Activated T-helper 1 cell treated with anti-CD3 and anti-CD28 coated beads, Interleukin-12 subunit alpha, Interleukin-12 subunit beta, Interleukin-2, Interleukin-4 antibody, amounts not matched to agents 30 ng/mL and 10 ng/mL and 1 ng/mL, durations not matched to agents 14 hours and 24 hours and 36 hours (primary cell): ENCODE measurements at regions not wholly inside any gene's neighbourhood (a gene's known extent, or its start where the extent isn't known, plus 50 kb on each side); places are given as distances from the start of the nearest gene placed in this dataset.
"Not testable (repeated sequence)": the region's sequence is repeated elsewhere in the genome, so short reads cannot be mapped to it uniquely, and the experiment has no call there.

ENCODE experiments used
- DNase-seq: peaks from one replicate; pipeline ENCODE4 v3.0.0; 2021; ENCODE audit warnings: low spot score
- H3K27ac Mint-ChIP-seq: one replicate; pipeline ENCODE4 v1.8.0; 2021; ENCODE audit warnings: mild to moderate bottlenecking, mixed read lengths
- H3K27me3 Mint-ChIP-seq: one replicate; pipeline ENCODE4 v1.8.0; 2022; ENCODE audit warnings: mild to moderate bottlenecking, moderate library complexity, mixed read lengths; ENCODE audit not compliant: insufficient read depth
- H3K36me3 Mint-ChIP-seq: one replicate; pipeline ENCODE4 v1.8.0; 2021; ENCODE audit warnings: low read depth, mixed read lengths
- H3K4me1 Mint-ChIP-seq: one replicate; pipeline ENCODE4 v1.8.0; 2021; ENCODE audit warnings: low read depth, mixed read lengths
- H3K4me3 Mint-ChIP-seq: one replicate; pipeline ENCODE4 v1.8.0; 2021; ENCODE audit warnings: mild to moderate bottlenecking, moderate library complexity, mixed read lengths
- H3K9me3 Mint-ChIP-seq: one replicate; pipeline ENCODE4 v1.8.0; 2021; ENCODE audit warnings: mixed read lengths
- intact Hi-C: fragments of 100-400 bp; cut with micrococcal nuclease; formaldehyde crosslinking; loops from one replicate; pipeline ENCODE4 v1.15.1; 2024

DNA sequence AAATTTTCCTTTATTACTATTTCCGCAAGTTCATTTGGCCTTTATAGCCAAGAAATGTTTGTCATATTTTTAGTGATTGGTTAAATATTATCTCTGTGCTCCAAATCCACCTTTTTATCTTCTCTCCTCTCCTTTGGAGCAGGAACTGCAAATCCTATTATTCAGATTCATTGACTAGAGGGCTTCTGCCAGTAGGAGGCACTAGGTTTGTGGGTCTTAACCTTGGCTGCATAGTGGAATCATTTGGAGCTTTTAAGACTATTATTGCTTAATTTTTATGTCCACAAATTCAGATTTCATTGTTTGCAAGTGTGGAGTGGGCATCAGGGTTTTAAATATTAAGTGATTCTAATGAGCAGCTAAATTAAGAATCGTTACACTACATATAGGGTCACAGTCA lies 75.3 kb upstream of the SYT10 start:
- H3K27ac Mint-ChIP-seq = no peak overlapping the region
- H3K27me3 Mint-ChIP-seq = no peaks in the 10 kb centered on the region
- no peaks in the 10 kb centered on the region for H3K36me3 Mint-ChIP-seq
- no peaks in the 10 kb centered on the region for H3K9me3 Mint-ChIP-seq
- no peak overlapping the region for H3K4me3 Mint-ChIP-seq
- H3K4me1 Mint-ChIP-seq = no peaks in the 10 kb centered on the region
- intact Hi-C loops = no loop called here
- no peak for DNase-seq

DNA sequence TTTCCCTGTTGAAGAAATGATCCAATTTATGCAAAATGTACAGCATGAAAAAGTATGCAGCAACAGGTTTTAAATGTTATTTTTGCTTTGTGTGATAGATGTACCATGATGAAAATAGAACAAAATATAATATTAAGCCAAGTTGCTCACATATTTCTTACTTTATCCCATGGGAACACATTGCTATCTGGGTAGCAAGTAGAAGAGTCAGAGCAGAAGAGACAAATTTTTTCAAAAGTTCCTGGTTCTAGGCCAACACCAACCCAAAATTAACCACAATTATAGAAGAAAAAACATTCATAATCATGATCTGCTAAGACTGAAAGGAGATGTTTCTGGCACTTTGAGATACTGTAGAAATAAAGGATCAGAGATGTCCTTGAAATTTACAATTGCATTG lies 79.9 kb upstream of the SYT10 start:
- Mint-ChIP-seq H3K9me3 (no peaks in the 10 kb centered on the region), H3K27ac (no peak overlapping the region), H3K36me3 (no peaks in the 10 kb centered on the region), H3K4me1 (no peaks in the 10 kb centered on the region), H3K4me3 (no peak overlapping the region), H3K27me3 (no peaks in the 10 kb centered on the region)
- DNase-seq = no peak
- intact Hi-C loops = no loop called here

DNA sequence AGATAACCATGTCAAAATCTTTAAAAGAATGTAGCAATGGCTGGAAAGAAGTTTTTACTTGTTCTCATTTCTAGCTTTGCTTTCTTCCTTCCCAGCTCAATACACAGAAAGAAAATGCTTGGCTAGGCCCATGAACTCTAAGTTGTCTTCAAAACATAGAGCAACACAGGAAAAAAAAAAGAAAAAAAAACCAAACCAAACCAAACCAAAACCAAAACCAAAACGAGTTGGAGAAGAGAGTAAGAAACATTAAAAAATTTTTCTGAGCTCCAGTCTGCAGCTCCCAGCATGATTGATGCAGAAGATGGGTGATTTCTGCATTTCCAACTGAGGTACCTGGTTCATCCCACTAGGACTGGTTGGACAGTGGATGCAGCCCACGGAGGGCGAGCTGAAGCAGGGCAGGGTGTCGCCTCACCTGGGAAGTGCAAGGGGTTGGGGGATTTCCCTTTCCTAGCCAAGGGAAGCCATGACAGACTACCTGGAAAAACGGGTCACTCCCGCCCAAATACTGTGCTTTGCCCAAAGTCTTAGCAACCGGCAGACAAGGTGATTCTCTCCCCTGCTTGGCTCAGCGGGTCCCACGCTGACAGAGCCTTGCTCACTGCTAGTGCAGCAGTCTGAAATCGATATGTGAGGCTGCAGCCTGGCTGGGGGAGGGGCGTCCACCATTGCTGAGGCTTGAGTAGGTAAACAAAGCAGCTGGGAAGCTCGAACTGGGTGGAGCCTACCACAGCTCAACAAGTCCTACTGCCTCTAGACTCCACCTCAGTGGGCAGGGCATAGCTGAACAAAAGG lies 81.1 kb upstream of the SYT10 start:
- intact Hi-C loops, DNase-seq, H3K27ac Mint-ChIP-seq, H3K4me1 Mint-ChIP-seq, H3K4me3 Mint-ChIP-seq, H3K36me3 Mint-ChIP-seq, H3K9me3 Mint-ChIP-seq, H3K27me3 Mint-ChIP-seq: not testable (repeated sequence)

DNA sequence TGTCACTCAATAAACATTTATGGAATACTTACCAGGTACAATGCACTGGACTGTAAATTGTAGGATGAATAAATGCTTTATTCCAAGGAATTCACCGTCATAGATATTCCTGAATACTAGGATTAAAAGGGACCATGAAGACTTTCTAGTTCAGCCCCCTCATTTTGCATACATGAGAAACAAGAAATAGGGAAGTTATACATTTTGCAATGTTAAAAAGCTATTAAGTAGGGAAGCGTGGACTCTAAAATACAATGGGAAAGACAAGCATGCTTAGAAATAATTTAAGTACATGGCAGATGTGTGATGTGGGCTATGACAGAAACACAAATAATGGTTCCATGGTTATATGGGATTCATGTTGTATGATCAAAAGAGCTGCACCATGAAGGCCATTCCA lies 89.4 kb upstream of the SYT10 start:
- intact Hi-C loops = no loop called here
- Mint-ChIP-seq H3K9me3 (no peaks in the 10 kb centered on the region), H3K27me3 (no peaks in the 10 kb centered on the region), H3K27ac (no peak overlapping the region), H3K36me3 (no peaks in the 10 kb centered on the region), H3K4me3 (no peak overlapping the region), H3K4me1 (no peaks in the 10 kb centered on the region)
- DNase-seq = no peak

DNA sequence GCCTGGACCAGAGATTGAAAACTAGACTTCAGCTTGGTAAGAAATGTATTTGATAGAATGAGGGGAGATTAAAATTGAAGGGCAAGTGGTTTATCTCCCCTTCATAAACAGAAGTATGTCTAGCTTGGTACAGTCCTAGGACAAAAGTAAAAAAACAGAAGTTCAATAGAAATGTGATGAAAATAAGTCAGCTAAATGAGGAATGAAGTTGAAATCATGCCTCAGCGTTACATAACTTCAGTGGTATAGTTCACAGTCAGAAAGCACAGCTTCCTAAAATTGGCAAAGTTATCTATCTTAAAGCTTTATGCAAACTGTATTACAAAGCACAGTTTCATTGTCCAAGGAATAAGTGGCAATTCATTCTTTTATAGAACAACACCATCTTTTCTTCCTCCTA lies 90.2 kb upstream of the SYT10 start:
- Mint-ChIP-seq H3K36me3 (no peaks in the 10 kb centered on the region), H3K4me3 (no peak overlapping the region), H3K9me3 (no peaks in the 10 kb centered on the region), H3K27me3 (no peaks in the 10 kb centered on the region), H3K27ac (no peak overlapping the region), H3K4me1 (no peaks in the 10 kb centered on the region)
- intact Hi-C loops = no loop called here
- DNase-seq = no peak

DNA sequence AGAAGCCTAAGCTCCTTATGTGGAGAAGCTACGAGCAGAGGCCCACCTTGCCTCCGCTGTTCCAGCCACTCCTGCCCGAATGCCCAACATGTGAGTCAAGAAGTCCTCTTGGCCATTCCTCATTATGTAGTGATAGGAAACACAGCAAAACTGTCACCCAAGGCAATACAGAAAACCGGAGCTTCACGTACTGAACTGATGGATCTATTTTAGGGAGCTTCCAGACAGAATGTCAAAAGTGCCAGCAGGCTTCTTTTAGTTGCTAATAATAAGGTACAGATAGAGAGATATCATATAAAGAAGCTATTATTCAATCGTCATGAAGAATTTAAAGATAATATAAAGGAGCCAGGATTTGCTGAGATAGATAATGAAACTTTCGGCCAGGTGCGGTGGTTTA lies 91.6 kb upstream of the SYT10 start:
- Mint-ChIP-seq H3K27me3 (no peaks in the 10 kb centered on the region), H3K9me3 (no peaks in the 10 kb centered on the region), H3K4me3 (no peak overlapping the region), H3K27ac (no peak overlapping the region), H3K4me1 (no peaks in the 10 kb centered on the region), H3K36me3 (no peaks in the 10 kb centered on the region)
- intact Hi-C loops = no loop called here
- DNase-seq = no peak

DNA sequence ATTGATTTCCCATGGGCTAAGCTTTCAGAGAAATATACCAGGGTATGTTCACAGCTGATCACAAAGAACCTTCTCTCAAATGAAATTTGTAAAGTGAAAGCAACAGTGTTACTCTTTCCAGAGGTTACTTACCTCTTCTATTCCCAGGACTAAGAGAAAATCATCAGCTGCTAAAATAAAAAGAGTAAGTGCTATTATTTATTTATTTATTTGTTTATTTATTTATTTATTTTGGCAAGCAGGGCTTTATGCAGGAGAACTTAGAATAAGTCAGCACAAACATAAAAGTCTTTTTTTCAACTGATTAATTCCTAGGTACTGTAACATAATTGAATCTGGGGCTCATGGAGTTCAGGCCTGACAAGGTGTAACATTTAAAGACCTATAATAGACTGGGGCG lies 93.9 kb upstream of the SYT10 start:
- Mint-ChIP-seq H3K36me3 (no peaks in the 10 kb centered on the region), H3K9me3 (no peaks in the 10 kb centered on the region), H3K27me3 (no peaks in the 10 kb centered on the region), H3K4me1 (no peaks in the 10 kb centered on the region), H3K4me3 (no peak overlapping the region), H3K27ac (no peak overlapping the region)
- no peak for DNase-seq
- intact Hi-C loops = no loop called here

DNA sequence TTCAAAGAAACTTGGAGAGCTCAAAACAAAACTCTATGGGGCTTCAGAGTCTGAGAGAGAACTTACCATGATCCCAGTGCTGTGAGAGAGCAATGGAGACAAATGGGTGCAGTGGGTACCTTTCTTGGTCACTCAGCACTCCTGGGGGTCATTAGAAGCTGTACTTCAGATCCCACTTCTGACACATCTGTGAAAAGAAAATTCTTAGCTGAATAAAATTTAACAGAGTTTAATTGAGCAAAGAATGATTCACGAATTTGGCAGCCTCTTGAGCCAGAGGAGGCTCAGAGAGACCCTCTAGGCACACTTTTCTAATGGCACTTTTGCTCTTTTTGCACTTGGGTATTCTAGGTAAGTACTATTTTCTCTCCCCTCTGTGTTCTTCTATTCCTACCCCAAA lies 96.8 kb upstream of the SYT10 start:
- H3K4me1 Mint-ChIP-seq = no peaks in the 10 kb centered on the region
- no peak overlapping the region for H3K4me3 Mint-ChIP-seq
- no peaks in the 10 kb centered on the region for H3K27me3 Mint-ChIP-seq
- no peak overlapping the region for H3K27ac Mint-ChIP-seq
- no peak for DNase-seq
- H3K9me3 Mint-ChIP-seq = peaks cover 8% of the 10 kb centered on the region
- H3K36me3 Mint-ChIP-seq = no peaks in the 10 kb centered on the region
- intact Hi-C loops = no loop called here

DNA sequence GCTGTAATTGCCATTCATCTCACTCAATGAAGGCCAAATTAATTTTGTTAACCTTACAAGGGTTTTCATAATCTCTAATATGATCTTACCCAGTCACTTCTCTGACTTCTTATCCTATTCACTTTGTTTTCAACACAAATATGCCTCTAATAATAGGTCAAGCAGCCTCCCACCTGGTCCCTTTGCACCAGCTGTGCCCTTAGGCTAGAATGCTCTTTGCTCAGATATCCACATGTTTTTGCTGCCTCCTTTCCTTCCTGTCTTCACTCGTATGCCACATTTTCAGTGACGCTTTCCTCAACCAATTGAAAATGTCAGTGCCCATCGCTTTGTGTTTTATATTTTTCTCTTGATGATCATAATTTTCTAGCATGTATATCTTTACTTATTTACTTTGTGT lies 106.4 kb upstream of the SYT10 start:
- intact Hi-C loops = no loop called here
- H3K36me3 Mint-ChIP-seq = no peaks in the 10 kb centered on the region
- H3K4me3 Mint-ChIP-seq = no peak overlapping the region
- DNase-seq = no peak
- H3K27me3 Mint-ChIP-seq = no peaks in the 10 kb centered on the region
- no peaks in the 10 kb centered on the region for H3K4me1 Mint-ChIP-seq
- no peak overlapping the region for H3K27ac Mint-ChIP-seq
- H3K9me3 Mint-ChIP-seq = peaks cover 4% of the 10 kb centered on the region

DNA sequence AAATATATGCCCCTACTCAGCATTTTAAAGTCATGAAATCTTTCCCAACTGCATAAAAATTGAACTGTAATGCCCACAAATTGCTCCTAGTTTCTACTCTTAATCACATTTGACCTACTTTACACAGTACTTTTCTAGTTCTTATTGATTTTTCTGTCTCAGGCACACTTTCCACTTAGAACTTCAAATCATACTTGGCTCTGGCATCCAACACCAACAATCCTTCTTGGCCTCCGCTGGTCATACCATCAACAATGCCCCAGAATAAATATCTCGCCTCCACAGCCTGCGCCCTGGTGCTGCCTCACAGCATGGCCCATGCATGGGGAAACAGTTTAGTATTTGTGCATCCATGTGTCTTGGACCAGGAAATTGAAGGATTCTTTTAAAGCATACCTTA lies 107.5 kb upstream of the SYT10 start:
- no peaks in the 10 kb centered on the region for H3K4me1 Mint-ChIP-seq
- intact Hi-C loops = no loop called here
- no peaks in the 10 kb centered on the region for H3K36me3 Mint-ChIP-seq

DNA sequence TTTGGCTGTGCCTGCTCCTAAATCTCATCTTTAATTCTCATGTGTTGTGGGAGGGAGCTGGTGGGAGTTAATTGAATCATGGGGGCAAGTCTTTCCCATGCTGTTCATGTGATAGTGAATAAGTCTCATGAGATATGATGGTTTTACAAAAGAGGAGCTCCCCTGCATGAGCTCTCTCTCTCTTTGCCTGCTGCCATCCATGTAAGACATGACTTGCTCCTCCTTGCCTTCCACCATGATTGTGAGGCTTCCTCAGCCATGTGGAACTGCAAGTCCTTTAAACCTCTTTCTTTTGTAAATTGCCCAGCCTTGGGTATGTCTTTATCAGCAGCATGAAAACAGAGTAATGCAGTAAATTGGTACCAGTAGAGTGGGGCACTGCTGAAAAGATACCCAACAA lies 110.6 kb upstream of the SYT10 start:
- H3K4me1 Mint-ChIP-seq, H3K27ac Mint-ChIP-seq, H3K27me3 Mint-ChIP-seq, DNase-seq, H3K36me3 Mint-ChIP-seq, H3K9me3 Mint-ChIP-seq, intact Hi-C loops, H3K4me3 Mint-ChIP-seq: not testable (repeated sequence)

More for the DNA sequence above, 107.5 kb upstream of the SYT10 start:
- H3K4me3 Mint-ChIP-seq = no peak overlapping the region
- H3K27me3 Mint-ChIP-seq = no peaks in the 10 kb centered on the region
- no peak overlapping the region for H3K27ac Mint-ChIP-seq
- H3K9me3 Mint-ChIP-seq = peaks cover 3% of the 10 kb centered on the region
- no peak for DNase-seq

DNA sequence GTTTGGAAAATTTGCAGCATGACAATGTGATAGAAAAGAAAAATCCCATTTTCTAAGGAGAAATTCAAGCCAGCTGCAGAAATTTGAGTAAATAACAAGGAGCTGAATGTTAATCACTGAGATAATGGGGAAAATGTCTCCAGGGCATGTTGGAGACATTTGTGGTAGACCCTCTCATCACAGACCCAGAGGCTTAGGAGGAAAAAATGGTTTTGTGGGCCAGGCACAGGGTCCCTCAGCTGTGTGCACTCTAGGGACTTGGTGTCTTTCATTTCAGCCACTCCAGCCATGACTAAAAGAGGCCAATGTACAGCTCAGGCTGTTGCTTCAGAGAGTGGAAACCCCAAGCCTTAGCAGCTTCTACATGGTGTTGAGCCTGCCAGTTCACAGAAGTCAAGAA lies 111.4 kb upstream of the SYT10 start:
- no peaks in the 10 kb centered on the region for H3K4me1 Mint-ChIP-seq
- no peak overlapping the region for H3K27ac Mint-ChIP-seq
- intact Hi-C loops = no loop called here
- no peak overlapping the region for H3K4me3 Mint-ChIP-seq
- H3K9me3 Mint-ChIP-seq = peaks cover 6% of the 10 kb centered on the region
- H3K27me3 Mint-ChIP-seq = no peaks in the 10 kb centered on the region
- DNase-seq = no peak
- H3K36me3 Mint-ChIP-seq = no peaks in the 10 kb centered on the region

DNA sequence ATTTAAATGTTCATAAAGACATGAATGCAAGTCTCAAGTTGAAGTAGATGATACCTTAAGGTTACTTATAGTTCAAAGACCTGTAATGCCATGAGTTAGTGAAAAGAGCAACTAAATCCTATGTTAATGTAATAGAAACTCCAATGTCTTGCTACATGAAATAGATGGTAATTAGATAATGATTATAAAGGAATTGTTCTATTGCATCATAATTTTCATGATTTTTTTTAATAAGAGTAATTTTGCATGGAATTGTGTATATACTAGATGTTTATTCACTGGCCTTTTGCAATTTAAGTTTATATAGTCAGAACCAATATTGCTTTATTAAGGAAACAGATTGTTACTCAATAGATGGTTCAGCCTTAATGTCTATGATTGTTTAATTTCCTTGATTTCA lies 115.5 kb upstream of the SYT10 start:
- Mint-ChIP-seq H3K4me3 (no peak overlapping the region), H3K27me3 (no peaks in the 10 kb centered on the region), H3K9me3 (peaks cover 6% of the 10 kb centered on the region), H3K27ac (no peak overlapping the region), H3K4me1 (no peaks in the 10 kb centered on the region), H3K36me3 (no peaks in the 10 kb centered on the region)
- no peak for DNase-seq
- intact Hi-C loops = no loop called here

DNA sequence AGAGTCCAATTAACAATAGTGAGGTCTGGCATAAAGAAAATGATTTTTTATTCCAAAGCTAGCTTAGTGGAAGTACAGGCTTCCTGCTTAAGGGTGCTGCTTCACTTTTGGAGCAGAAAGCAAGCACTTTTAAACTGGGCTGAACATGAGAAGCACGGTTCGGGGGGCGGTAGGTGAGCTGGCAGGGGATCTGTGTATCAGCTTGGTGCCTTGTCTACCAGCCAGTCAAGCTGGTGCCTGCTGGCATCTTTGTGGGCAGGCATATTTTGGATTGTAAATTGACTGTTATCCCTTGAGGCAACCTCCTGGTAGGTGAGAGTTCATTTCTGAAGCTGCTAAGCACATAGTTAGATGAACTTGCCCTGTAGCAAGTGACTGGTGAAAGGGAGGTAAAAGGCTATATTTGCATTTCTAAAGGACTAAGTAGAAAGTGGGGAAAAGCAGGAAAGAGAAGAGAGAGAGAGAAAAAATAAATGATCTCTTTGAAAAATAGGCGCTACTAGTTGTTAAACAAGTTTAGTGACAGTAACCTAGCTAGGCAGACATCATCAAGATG lies 121.1 kb upstream of the SYT10 start:
- intact Hi-C loops = no loop called here
- no peak for DNase-seq
- no peak overlapping the region for H3K4me3 Mint-ChIP-seq
- no peaks in the 10 kb centered on the region for H3K4me1 Mint-ChIP-seq
- H3K27ac Mint-ChIP-seq = no peak overlapping the region
- no peaks in the 10 kb centered on the region for H3K27me3 Mint-ChIP-seq
- H3K9me3 Mint-ChIP-seq = peaks cover 13% of the 10 kb centered on the region
- no peaks in the 10 kb centered on the region for H3K36me3 Mint-ChIP-seq
